ENCODE measurements at regions not wholly inside any gene's neighbourhood (a gene's known extent, or its start where the extent isn't known, plus 50 kb on each side); places are given as distances from the start of the nearest gene placed in this dataset.

- TF ChIP-seq CTCF (IDR thresholded peaks at IDR 0.05; ENCODE audit: extremely low read depth, missing control alignments), result no peak
- DNase-seq (ENCODE audit: low spot score), result no peak
Measured at GRCh38 chr3:106573605-106574004, 704.8 kb upstream of the CBLB start.

GRCh38 chr3:106575029-106575428 lies 706.2 kb upstream of the CBLB start:
- DNase-seq (ENCODE audit: low spot score), result no peak

GRCh38 chr3:106577241-106577640 lies 708.4 kb upstream of the CBLB start:
- TF ChIP-seq CTCF (IDR thresholded peaks at IDR 0.05; ENCODE audit: extremely low read depth, missing control alignments), result no peak
- no peak for DNase-seq (ENCODE audit: low spot score)

More at GRCh38 chr3:106575029-106575428, 706.2 kb upstream of the CBLB start:
- no peak for TF ChIP-seq CTCF (IDR thresholded peaks at IDR 0.05; ENCODE audit: extremely low read depth, missing control alignments)

GRCh38 chr3:106578911-106579310 lies 710.1 kb upstream of the CBLB start:
- TF ChIP-seq CTCF (IDR thresholded peaks at IDR 0.05; ENCODE audit: extremely low read depth, missing control alignments), result no peak
- DNase-seq (ENCODE audit: low spot score), result no peak

- DNase-seq (ENCODE audit: low spot score), result no peak
- no peak for TF ChIP-seq CTCF (IDR thresholded peaks at IDR 0.05; ENCODE audit: extremely low read depth, missing control alignments)
Measured at GRCh38 chr3:106582151-106582550, 713.3 kb upstream of the CBLB start.

GRCh38 chr3:106587551-106587950 lies 718.7 kb upstream of the CBLB start:
- TF ChIP-seq CTCF (IDR thresholded peaks at IDR 0.05; ENCODE audit: extremely low read depth, missing control alignments), result no peak
- DNase-seq (ENCODE audit: low spot score), result no peak

- DNase-seq (ENCODE audit: low spot score), result no peak
- no peak for TF ChIP-seq CTCF (IDR thresholded peaks at IDR 0.05; ENCODE audit: extremely low read depth, missing control alignments)
Measured at GRCh38 chr3:106588739-106589138, 719.9 kb upstream of the CBLB start.

Measured in GM20000 (cell line).